Stomach (tissue), 8 donors: ENCODE measurements at regions not wholly inside any gene's neighbourhood (a gene's known extent, or its start where the extent isn't known, plus 50 kb on each side); places are given as distances from the start of the nearest gene placed in this dataset.

Experiments used
- DNase-seq, 2 donors: peaks; one replicate each; pipeline versions ENCODE4 v3.0.0 to v3.0.0-alpha.2; 2013 to 2019
- H3K27ac ChIP-seq, 5 donors: fragments of 200-600 bp in 4 of 5; sonication (generic) in 4 of 5; one replicate each; pipeline ENCODE4 v1.5.1; 2013 to 2019; ENCODE audit warnings: mild to moderate bottlenecking in 1 of 5, moderate library complexity in 1 of 5
- H3K27me3 ChIP-seq, 3 donors: fragments of 200-600 bp; sonication (generic); one replicate each; pipeline ENCODE4 v1.5.1; 2017 to 2019; ENCODE audit warnings: mixed run types in 1 of 3
- H3K36me3 ChIP-seq, 4 donors: fragments of 200-600 bp; sonication (generic); 1 replicate in 3 of 4; 2 replicates in 1 of 4; pipeline ENCODE4 v1.5.1; 2016 to 2019
- H3K4me1 ChIP-seq, 4 donors: fragments of 200-600 bp; sonication (generic); one replicate each; pipeline ENCODE4 v1.5.1; 2016 to 2019
- H3K4me3 ChIP-seq, 4 donors: fragments of 200-600 bp; sonication (generic) in 3 of 4; one replicate each; pipeline ENCODE4 v1.5.1; 2016 to 2019; ENCODE audit warnings: mild to moderate bottlenecking in 1 of 4
- H3K9me3 ChIP-seq, 4 donors: fragments of 200-600 bp; sonication (generic); one replicate each; pipeline ENCODE4 v1.5.1; 2016 to 2019
- EP300 ChIP-seq: sonication (generic); formaldehyde crosslinking; IDR thresholded peaks from one replicate; pipeline ENCODE4 v1.6.1; 2017; ENCODE audit warnings: antibody characterized with exemption
- POLR2A ChIP-seq, 4 donors: fragments of 450-650 bp; IDR thresholded peaks; one replicate each; pipeline ENCODE4 v1.6.1; 2016; ENCODE audit warnings: antibody characterized with exemption in 4 of 4, control low read depth in 2 of 4, mild to moderate bottlenecking in 1 of 4, moderate library complexity in 1 of 4
- POLR2AphosphoS5 ChIP-seq, 3 donors: sonication (generic); formaldehyde crosslinking; IDR thresholded peaks; one replicate each; pipeline ENCODE4 v1.6.1; 2016; ENCODE audit warnings: antibody characterized with exemption in 3 of 3
- WGBS, 5 donors: extraction: QIAGEN DNeasy Blood & Tissue Kit in 3 of 5; methylation state at CpG; one replicate each; pipeline versions ENCODE4 v1.1.5 to v1.1.7; 2013 to 2018; 5-methylcytosine and 5-hydroxymethylcytosine counted together
- intact Hi-C: fragments of 100-400 bp; cut with DNase I; formaldehyde crosslinking; loops from one replicate; pipeline ENCODE4 v1.15.1; 2023; ENCODE audit warnings: low total_unique reads
- TF ChIP-seq, protein P1 (sequence below), 7 experiments: fragments of 450-650 bp in 4 of 7; fragments of 200-600 bp in 3 of 7; sonication (generic) in 3 of 7; IDR thresholded peaks; one replicate each; pipeline ENCODE4 v1.5.1; 2016 to 2019; ENCODE audit warnings: antibody characterized with exemption in 7 of 7, control low read depth in 2 of 7, mild to moderate bottlenecking in 1 of 7
- donor health status: healthy with polysubstance abuse.
- donor health status: Bipolar disorder and iron deficiency.
- donor health status: healthy.

DNA sequence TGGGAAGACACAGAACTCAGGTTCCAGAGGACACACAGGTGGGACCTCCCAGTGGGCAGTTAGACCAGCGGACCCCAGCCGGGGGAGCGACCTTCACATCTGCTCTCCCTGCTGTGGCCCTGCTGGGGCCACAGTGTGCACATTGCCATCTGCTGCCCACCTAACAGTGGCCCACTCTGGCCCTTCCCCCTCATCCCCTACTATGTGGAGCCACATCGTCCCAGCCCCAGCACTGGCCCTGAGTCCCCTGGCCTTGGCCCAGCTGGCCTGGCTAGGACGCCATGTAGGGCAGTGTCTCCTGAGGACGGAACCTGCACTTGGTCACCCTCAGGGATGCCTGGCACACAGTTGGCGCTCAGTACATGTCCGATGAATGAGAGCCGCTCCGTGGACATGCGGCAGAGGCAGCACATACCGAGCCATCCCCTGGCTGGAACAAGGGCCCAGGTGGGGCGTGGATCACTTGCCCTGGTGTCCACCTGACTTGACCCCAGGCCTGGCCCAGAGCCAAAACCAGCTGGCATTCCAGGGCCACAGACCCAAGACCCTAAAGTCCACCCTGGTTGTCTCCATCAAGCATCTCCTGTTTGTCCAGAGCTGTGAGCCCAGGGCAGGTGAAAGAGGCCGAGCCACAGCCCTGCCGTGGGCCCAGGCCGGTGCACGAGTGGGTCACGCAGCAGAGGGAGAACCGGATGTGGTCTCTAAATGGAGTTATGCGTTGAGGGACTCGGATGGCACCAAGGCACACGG is 93.1 kb upstream of the FGF3 start:
- no peak for DNase-seq
- Histone ChIP-seq H3K4me1 (peaks cover 5 to 23% (median 18%) of the 10 kb centered on the region in 4 donors), H3K27ac (no peak overlapping the region), H3K36me3 (no peaks in the 10 kb centered on the region), H3K9me3 (peaks cover 0 to 4% (median 1%) of the 10 kb centered on the region in 4 donors), H3K4me3 (no peak overlapping the region), H3K27me3 (peaks cover 0 to 79% (median 25%) of the 10 kb centered on the region in 3 donors)
- TF ChIP-seq POLR2A (IDR thresholded peaks at IDR 0.05) (no peak), EP300 (no peak), POLR2AphosphoS5 (IDR thresholded peaks at IDR 0.05) (no peak)
- TF ChIP-seq, protein P1, sequence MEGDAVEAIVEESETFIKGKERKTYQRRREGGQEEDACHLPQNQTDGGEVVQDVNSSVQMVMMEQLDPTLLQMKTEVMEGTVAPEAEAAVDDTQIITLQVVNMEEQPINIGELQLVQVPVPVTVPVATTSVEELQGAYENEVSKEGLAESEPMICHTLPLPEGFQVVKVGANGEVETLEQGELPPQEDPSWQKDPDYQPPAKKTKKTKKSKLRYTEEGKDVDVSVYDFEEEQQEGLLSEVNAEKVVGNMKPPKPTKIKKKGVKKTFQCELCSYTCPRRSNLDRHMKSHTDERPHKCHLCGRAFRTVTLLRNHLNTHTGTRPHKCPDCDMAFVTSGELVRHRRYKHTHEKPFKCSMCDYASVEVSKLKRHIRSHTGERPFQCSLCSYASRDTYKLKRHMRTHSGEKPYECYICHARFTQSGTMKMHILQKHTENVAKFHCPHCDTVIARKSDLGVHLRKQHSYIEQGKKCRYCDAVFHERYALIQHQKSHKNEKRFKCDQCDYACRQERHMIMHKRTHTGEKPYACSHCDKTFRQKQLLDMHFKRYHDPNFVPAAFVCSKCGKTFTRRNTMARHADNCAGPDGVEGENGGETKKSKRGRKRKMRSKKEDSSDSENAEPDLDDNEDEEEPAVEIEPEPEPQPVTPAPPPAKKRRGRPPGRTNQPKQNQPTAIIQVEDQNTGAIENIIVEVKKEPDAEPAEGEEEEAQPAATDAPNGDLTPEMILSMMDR (IDR thresholded peaks at IDR 0.05): no peak
- intact Hi-C loops: loop anchor here (5.0 kb wide), 1 partner anchor 285 kb away; no protein-coding TSS in a partner anchor
- WGBS, 5 donors: 76 to 87% (median 85%) methylated on average over 19 to 22 of the region's 22 CpGs

DNA sequence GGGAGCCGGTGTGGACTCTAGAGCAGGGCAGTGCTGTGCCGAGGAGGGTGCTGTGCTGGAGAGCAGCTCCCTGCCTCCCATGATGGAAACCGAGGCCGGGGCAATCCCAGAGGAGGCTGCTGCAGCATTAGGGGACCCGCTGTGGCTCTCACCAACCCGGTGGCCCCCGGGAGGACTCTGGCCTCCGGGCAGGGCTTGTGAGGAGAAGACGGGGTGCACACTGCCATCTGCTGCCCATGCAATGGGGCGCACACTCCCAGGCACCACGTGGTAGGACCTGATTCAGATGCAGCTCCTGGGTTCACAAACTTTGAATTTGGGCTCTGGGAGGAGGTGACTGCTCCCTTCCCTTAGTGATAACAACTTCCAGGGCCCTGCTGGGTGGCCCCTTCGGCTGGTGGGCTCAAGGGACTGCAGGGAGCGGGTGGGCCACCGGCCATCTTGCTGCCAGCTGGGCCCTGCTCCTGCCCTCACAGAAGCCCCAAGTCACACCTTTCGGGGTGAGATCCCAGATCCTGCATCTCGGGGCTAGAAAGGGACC is 93.8 kb upstream of the FGF3 start:
- TF ChIP-seq, protein P1 (IDR thresholded peaks at IDR 0.05): peak in 2 of 7 experiments; percentile 14 to 21
- TF ChIP-seq EP300: no peak
- H3K9me3 ChIP-seq: peaks cover 0 to 4% (median 1%) of the 10 kb centered on the region in 4 donors
- DNase-seq: peak in 1 of 2 donors; percentile 55
- H3K27ac ChIP-seq: no peak overlapping the region
- intact Hi-C loops: loop anchor here (5.0 kb wide), 1 partner anchor 284 kb away; no protein-coding TSS in a partner anchor
- 45 to 64% (median 52%) methylated on average over 14 to 16 of the region's 16 CpGs for WGBS, 5 donors
- no peaks in the 10 kb centered on the region for H3K36me3 ChIP-seq
- H3K27me3 ChIP-seq: peaks cover 0 to 73% (median 25%) of the 10 kb centered on the region in 3 donors
- no peak overlapping the region for H3K4me3 ChIP-seq
- H3K4me1 ChIP-seq: peaks cover 5 to 23% (median 18%) of the 10 kb centered on the region in 4 donors

DNA sequence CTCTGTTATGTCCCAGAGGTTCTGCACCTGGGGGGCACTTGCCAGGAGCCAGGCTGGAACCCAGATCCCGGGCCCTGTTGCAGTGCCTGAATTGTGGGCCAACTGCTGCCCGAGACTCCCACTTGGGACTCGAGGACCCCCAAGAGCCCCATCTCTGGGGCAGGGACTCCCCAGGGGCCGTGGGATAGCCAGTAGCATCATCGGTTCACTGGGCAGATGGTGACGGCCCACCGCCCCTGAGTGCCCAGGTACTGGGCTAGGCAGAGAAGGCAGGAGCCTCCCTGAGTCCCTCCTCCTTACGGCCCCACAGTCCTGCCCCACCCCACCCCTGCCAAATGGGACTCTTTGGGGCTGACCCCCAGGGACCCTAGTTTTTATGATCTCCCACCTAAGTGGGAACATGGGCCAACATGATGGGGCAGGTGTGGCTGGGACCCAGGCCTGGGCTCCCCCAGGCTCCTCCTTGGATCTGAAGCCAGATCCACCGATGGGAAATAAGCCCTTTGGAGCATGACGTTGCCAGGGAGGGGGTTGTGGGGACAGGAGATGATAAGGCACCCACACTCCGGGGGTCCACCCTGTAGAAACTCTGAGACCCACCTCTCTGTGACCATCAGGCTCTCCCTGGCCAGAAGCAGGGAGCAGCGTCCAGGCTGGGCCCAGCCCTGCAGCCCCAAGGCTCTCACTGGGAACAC is 94.5 kb upstream of the FGF3 start:
- no peak overlapping the region for H3K4me3 ChIP-seq
- intact Hi-C loops: loop anchor here (5.0 kb wide), 1 partner anchor 284 kb away; no protein-coding TSS in a partner anchor
- DNase-seq: no peak
- peaks cover 5 to 28% (median 24%) of the 10 kb centered on the region in 4 donors for H3K4me1 ChIP-seq
- H3K27ac ChIP-seq: no peak overlapping the region
- H3K9me3 ChIP-seq: peaks cover 0 to 4% (median 1%) of the 10 kb centered on the region in 4 donors
- WGBS, 5 donors: 78 to 92% (median 86%) methylated on average over 4 to 12 of the region's 12 CpGs
- peaks cover 0 to 72% (median 25%) of the 10 kb centered on the region in 3 donors for H3K27me3 ChIP-seq
- H3K36me3 ChIP-seq: no peaks in the 10 kb centered on the region
- TF ChIP-seq POLR2AphosphoS5 (IDR thresholded peaks at IDR 0.05) (no peak), POLR2A (IDR thresholded peaks at IDR 0.05) (no peak), EP300 (no peak)
- TF ChIP-seq, protein P1 (IDR thresholded peaks at IDR 0.05): no peak
